ENCODE measurements at regions not wholly inside any gene's neighbourhood (a gene's known extent, or its start where the extent isn't known, plus 50 kb on each side); places are given as distances from the start of the nearest gene placed in this dataset.

- FAIRE-seq (no peak), DNase-seq (ENCODE audit: low spot score) (no peak)
Measured at GRCh38 chr2:128549646-128550260, 231.1 kb upstream of the HS6ST1 start.

GRCh38 chr2:128550389-128550788, 231.7 kb upstream of the HS6ST1 start:
- FAIRE-seq (no peak), DNase-seq (ENCODE audit: low spot score) (no peak)

- FAIRE-seq (no peak), DNase-seq (ENCODE audit: low spot score) (no peak)
Measured at GRCh38 chr2:128550801-128551416, 232.2 kb upstream of the HS6ST1 start.

DNA sequence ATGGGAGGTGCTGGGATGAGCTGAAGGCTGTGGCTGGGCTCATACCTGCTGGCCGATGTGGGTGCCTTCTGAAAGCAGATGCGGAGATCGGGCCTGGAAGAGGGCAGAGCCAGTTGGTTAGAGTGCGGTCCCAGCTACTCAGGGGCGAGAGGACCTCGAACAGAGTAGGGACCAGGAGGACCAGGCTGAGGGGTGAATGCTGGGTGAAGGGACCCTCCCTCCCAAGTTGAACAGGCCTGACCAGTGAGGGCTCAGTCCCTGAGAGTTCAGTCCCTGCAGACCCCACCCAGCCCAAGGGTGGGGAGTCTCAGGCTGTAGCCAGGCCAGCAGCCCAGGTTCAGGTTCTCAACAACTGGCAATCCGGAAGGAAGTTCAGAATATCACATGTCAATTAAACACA, 232.8 kb upstream of the HS6ST1 start:
- DNase-seq (ENCODE audit: low spot score) (no peak), FAIRE-seq (no peak)

DNA sequence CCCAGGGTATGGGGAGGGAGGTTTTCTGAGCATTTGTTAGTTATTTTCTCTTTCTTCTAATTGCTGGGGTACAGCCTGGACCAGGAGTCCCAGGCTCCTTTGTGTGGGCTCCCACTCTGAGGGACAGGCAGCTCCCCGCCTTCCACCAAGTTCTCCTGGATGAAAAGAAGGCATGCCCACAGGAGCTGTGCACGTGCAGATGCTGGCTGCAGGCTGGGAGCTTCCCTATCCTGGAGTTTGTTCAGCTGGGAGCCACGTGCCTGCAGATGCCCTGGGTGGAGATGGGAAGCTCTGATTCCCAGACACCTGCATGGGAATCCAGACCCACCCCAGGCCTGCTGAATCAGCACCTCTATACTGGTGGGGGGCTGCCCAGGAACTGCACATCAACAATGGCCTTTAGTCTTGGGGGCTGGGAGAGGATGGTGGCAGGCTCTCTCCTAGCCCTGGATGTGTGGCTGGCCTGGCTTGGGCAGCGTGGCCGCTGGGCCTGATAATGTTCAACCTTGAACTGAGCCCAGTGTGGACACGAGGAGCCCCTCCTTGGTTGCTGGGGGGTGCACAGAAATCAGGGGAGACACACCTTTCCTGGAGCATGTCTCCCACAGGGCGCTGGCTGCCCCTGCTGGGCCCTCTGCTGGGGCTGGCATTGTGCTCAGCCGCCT, 233.6 kb upstream of the HS6ST1 start:
- FAIRE-seq (no peak), DNase-seq (ENCODE audit: low spot score) (no peak)

DNA sequence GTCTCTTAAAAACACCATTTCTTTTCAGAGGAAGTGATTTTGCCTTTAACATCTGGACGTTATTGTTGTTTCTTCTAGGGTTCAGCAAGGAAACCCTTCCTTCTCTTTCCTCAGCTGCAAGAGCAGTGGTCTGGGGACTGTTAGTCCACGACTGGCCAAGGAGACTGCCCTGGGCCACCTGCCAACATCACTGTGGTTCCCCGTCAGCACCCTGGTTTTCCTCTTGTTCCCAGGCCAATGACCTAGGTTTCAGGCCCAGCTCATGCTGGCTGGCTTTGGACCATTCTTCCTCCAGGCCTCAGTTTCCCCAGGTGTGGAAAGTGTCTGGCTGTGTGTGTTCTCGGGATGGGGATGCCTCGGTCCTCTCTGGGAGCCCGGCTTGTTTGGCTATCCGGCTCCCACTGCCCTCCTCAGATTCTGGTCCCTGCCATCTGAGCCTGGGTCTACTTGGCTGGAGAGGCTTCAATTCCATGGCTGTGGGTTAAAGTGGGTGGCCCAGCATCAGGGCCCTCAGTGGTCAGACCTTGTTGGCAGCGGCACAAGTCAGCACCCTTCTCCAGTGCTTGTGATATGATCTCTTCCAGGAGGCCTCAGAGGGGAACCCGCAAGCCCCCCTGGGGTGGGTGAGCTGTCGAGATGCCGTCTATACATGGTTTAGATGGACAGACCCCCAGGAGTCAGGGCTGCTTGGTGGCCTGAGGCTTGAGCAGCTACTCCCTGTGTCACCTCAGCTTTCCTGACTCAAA, 234.3 kb upstream of the HS6ST1 start:
- FAIRE-seq (no peak), DNase-seq (ENCODE audit: low spot score) (no peak)

DNA sequence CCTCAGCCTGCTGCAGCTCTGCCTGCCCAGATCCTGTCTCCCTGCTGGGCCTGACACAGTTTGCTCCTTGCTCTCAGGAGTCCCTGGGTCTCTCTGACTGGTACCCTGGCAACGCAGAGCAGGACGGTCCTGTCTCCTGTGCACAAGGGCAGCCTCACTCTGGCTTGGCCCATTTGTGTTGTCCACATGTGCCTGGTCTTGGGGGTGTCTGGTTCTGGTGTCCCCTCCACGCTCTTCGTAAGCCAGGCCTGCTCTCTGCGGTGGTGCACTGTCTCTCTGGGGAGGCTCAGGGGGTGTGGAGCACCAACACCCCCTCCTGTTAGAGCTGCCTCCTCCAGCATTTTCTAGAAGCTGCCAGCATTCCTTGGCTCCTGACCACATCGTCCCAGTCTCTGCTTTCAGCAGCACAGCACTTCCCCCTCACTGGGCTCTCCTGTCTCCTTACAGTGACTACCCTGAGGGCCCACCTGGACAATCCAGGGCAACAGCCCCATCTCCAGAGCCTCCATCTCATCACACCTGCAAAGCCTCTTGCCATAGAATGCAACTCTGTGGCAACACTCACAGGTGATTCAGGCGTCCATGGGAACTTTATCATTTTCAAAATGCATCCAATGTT, 235.6 kb upstream of the HS6ST1 start:
- DNase-seq (ENCODE audit: low spot score) = no peak
- FAIRE-seq = no peak

DNA sequence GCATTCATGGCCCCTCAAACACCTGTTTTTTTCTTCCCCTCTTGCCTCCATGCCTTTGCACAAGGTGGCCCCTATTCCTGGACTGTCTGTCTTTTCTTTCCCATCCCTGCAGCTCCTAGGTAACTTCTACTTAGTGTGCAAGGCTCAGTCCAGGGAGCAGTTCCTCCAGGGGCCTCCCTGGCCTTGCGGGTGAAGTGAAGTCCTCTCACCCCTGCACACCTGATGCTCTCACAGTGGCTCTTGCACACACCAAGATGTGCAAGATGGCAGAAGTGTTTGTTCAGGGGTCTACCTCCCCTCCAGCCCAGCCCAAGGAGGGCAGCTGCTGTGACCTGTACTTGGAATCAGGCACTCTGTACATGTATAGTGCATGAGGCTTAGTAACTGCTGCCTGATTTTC, 236.8 kb upstream of the HS6ST1 start:
- no peak for DNase-seq (ENCODE audit: low spot score)
- no peak for FAIRE-seq

DNA sequence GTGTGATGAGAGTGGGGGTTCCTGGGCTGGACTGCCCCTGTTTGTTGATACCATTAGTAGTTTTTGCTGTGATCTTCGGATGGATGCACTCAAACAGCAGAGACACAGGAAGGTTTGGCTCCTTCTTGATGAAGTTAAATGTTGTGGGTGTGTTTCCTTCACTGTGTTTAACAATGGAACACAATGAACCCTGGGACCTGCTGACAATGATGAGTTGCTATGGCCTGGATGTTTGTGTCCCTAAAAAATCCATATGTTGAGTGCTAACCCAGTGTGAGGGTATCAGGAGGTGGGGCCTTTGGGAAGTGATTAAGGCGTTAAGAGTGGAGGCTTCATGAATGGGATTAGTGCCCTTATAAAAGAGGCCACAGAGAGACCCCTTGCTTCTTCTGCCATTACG, 237.4 kb upstream of the HS6ST1 start:
- no peak for DNase-seq (ENCODE audit: low spot score)
- no peak for FAIRE-seq

- no peak for FAIRE-seq
- no peak for DNase-seq (ENCODE audit: low spot score)
Measured at GRCh38 chr2:128556633-128557032, 238.0 kb upstream of the HS6ST1 start.

DNA sequence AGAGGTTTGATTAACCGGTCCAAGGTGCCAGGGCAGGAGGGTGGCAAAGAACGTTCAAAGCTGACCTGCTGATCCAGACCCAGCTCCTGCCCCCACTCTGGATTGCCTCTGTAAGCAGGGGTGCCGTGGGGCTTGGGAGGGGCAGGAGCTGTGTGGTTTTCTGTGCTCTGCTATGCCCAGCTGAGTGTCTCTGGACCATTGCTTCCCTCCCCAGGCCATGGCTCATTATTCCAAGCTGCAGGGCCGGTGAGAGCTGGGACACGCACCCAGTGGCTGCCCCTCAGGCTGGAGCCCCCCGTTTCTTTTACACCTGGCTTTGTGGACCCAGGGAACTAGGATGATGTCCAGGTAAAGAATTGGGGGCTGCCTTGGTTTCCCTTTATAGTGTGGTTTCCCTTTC, 238.4 kb upstream of the HS6ST1 start:
- DNase-seq (ENCODE audit: low spot score) (no peak), FAIRE-seq (no peak)

DNA sequence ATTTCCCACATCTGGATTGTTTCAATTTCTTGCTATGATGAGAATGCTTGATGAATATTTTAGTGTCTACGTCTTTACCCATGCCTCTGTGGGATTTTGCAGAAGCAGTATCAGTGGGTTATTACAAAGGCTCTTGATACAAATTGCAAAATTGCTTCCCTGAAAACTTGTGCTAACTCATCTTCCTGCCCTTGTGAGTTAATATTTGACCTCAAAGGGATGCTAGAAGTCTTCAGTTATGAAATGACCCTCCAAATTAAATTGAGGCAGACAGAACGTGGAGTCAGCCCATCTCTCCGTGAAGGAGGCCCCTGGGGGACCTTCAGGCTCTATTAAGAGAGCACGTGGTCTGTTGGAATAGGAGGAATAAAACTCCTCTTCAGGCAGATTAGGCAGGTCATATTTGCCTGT, 239.2 kb upstream of the HS6ST1 start:
- FAIRE-seq (no peak), DNase-seq (ENCODE audit: low spot score) (no peak)

DNA sequence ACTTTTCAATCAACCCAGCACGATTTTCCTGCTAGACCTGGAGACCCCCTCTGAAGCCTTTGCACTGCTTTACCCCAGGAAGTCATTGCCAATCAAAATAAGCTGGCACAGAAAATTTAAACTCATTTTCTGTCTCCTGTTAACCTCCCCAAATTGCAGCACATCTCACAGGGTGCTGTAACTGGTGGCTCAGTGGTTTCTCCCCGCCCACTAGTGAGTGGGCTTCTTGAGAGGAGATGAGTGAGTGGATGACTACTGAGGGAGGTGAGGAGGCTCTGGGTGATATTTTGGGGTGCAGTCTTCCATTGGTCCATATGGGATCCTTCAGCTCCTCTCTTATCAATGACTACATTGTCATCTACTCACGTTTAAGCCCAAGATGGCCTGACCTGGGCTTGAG, 239.8 kb upstream of the HS6ST1 start:
- no peak for FAIRE-seq

DNA sequence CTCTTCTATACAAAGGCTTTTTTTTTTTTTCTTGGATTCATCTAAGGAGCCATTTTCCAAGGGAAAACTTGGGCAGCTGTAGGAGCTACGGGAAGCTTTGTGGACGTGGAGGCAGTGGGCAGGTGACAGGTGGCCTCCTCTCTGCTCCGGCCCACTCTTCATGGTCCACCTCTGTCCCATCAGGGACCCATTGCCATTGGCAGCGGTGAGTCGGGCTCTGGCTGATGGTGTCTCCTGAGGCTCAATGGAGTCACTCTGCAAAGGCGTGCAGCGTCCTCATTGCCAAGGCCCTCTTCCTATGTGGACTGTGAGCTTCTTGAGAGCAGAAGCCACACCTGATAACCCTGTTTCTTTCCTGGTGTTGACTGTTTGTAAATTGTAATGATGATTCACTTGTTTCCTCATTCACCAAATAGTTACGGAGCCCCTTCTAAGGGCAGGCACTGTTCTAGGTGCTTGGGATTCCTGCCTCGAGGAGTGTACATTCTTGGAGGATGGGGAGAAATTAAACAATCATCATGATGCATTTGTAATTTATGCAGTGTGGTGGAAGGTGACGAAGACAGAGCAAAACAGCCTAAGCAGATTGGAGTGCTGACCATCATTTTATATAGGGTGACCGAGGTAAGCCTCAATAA, 240.3 kb upstream of the HS6ST1 start:
- DNase-seq (ENCODE audit: low spot score) = no peak
- no peak for FAIRE-seq

More for the DNA sequence above, 239.8 kb upstream of the HS6ST1 start:
- DNase-seq (ENCODE audit: low spot score) = no peak

GRCh38 chr2:128559533-128560515, 241.2 kb upstream of the HS6ST1 start:
- no peak for DNase-seq (ENCODE audit: low spot score)

GRCh38 chr2:128560718-128561117, 242.1 kb upstream of the HS6ST1 start:
- DNase-seq (ENCODE audit: low spot score) (no peak), FAIRE-seq (no peak)

More at GRCh38 chr2:128559533-128560515, 241.2 kb upstream of the HS6ST1 start:
- FAIRE-seq = no peak

- no peak for FAIRE-seq
- no peak for DNase-seq (ENCODE audit: low spot score)
Measured at GRCh38 chr2:128562471-128563347, 244.0 kb upstream of the HS6ST1 start.

- FAIRE-seq = no peak
- DNase-seq (ENCODE audit: low spot score) = no peak
Measured at GRCh38 chr2:128563348-128563687, 244.7 kb upstream of the HS6ST1 start.

DNA sequence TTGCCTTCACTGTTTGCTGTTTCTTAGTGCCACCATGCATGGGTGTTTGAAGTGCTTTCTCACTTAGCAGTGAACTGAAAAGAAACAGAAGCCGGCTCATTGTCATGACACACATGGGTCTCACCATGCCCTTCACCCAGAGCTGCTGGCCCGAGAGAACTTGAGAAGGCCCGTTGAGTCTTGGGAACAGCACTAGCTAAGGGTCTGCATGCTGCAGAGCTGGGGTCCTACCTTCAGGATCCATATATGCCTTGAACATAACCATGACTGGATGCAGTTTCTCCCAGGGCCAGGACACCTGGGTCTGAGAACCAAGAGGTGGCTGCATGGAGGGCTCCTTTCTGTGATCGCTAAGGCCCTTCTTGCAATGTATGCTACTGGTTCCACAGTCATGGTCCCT, 245.5 kb upstream of the HS6ST1 start:
- no peak for DNase-seq (ENCODE audit: low spot score)
- no peak for FAIRE-seq

Measured in RCC 7860 (cell line).